ENCODE measurements at regions not wholly inside any gene's neighbourhood (a gene's known extent, or its start where the extent isn't known, plus 50 kb on each side); places are given as distances from the start of the nearest gene placed in this dataset.

DNA sequence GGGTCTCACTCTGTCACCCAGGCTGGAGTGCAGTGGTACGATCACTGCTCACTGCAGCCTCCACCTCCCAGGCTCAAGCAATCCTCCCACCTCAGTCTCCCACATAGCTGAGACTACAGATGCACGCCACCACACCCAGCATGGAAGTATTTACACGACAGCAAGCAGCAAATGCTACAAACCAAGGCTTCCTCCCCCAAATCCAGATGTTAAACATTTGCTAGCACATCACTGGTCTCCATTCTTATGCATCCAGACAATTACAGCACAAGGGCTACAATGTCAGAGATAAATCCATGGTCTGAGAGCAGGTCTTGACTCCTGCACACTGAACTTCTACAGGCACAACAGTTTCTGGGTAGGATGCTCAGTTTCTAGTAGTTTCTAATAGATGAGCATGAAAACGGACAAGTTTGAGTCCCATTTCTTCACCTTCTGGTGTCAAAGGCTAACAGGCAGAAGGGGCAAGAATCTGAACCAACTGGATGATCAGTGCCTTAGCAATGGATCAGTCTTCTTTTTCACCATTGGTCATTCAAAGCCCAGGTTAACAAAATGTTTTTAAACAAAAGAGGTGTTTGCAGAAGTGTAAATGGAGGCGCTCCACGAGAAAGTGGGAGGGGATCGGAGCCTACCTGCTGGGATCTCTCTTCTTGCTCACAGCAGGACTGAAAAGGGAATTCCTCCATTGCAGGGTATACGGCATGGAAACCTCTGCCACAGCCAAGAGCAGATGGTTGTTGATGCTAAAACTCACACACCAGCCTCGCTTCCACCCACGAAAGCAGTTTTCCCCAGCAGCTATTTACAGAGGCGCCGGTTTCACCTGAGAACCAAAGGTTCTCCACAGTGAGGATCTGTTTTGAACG is 135.0 kb upstream of the ARL4C start:
- DNase-seq: no peak

DNA sequence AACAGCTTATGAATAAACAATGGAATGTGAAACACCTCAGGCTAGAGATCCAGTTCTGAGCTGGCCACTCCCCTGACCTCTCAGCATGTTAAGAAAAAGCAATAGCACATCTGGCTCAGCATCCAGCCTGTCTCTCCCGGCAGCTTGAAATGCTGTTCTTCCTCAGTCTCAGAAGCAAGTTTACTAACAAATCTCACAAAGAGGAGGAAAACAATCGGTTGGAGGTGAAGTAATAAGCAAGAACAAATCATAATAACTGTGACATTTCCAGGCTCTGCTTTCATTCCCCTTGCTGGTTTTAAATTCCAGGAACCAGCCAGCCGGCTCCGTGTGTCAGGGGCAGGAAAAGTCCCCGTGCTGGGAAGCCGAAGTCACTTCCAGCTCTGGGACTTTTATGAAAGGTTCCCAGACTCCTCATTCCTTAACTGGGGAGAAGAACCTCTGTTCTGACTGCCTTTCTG is 133.9 kb upstream of the ARL4C start:
- no peak for DNase-seq

DNA sequence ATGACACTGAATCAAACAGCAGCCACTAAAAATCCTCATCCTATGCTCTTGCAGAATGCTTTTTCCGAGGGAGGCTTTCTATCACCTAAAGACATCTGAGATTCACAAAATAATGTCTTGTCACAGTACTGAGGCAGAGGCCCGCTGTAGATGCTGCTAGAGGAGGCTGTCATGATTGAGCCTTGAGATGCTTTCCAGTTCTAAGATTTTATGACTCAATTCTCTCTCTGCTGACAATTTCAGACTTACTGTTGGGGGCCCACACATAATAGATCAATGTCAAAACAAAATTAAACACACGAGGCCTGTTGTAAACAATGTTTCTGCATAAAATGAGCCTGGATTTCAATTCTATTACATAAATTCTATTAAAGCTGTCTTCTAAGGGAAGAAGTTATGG is 132.7 kb upstream of the ARL4C start:
- DNase-seq: no peak

DNA sequence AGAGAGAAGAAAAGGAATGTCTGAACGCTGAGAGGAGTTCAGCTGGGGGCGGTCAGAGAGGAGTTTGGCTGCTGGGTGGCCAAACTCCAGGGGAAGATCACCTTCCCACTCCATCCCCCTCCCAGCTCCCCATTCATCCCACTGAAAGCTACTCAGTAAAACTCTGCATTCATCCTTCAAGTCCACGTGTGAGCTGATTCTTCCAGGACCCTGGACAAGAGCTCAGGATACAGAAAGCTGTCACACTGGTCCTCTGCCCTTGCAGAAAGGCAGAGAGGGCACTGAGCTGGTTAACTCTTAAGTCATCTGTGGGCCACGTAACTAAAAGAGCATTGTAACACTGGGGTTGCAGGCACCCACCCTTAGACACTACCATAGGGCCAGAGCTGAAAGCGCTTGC is 132.1 kb upstream of the ARL4C start:
- no peak for DNase-seq

DNA sequence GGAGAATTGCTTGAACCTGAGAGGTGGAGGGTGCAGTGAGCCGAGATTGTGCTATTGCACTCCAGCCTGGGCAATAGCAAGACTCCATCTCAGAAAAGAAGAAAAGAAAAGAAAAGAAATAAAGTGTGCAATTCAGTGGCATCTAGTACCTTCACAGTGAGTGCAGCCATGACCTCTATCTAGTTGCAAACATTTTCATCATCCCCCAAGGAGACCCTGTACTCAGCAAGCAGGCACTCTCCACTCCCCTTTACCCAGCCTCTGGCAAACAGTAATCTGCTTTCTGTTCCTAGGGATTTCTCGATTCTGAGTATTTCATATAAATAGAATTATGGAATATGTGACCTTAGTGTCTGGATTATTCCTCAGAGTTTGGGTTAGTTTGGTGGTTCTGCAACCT is 130.4 kb upstream of the ARL4C start:
- no peak for DNase-seq

DNA sequence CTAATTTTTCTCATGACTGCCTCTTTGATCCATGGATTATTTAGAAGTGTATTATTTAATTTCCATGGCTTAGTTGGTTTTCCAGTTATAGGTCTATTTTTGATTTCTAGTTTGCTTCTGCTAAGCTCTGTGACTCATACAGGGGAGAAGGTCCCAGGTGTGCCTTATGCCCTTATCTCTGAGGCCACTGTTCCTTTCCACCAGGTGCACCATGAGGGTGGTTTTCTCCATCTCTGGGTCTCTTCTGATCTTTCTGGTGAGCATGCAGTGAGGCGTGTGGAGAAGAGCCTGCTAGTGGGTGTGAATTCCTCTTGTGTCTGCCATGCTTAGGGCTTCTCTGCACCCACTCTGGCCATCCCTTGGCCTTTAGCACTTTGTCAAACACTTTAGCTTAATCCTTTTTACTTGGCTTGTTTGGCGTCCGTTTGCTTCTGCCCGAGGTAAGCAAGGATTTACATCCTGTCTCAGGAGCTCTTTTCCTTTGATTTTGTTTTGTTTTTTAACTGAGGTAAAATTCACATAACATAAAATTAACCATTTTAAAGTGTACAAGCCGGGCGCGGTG is 129.8 kb upstream of the ARL4C start:
- DNase-seq: no peak

DNA sequence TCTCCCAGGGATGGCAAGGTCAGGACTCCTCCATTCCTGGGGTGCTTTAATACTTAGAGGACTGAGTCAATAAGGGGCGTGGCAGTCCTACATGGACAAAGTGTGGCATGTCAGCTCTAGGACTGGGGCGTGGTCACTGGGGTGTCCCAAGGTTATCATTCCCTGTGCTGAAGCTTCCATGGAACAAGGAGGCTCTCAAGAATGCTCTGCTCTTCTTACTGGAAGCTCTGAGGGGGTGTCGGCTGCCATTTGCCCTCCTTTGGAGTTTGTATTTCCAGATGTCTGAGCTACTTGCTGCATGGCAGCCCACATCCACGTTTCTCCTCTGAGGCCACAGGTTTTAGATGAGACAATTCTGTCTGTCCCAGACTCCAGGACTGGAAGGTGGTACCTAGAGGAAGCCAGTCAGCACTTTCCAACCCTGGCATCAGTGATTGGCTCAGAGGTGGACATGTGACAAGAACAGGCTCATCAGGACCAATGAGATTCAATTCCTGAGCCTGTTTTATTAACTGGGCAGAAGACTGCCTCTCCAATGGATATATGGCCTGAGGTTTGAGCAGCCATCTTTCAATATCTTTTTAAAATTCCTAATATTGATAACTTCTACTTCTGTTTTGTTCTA is 128.9 kb upstream of the ARL4C start:
- DNase-seq: no peak

DNA sequence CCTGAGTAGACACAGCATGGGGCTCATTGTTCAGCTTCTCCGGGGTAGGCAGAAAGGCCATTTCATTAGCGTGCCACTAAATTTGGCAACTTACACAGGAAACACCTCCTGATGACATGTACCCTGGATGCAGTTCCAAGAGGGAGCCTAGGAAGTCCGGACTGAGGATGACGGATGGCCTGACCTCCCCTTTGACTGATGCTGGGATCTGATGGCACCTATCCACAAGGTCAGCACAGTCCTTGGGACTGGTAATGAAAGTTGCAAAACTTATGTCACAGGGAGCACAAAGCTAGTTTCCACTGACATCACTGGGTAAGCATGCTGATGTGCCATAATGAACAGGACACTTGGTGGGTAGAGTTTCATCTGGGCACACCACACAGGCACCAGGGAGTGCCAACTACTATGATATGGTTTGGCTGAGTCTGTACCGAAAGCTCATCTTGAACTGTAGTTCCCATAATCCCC is 126.7 kb upstream of the ARL4C start:
- DNase-seq: no peak

DNA sequence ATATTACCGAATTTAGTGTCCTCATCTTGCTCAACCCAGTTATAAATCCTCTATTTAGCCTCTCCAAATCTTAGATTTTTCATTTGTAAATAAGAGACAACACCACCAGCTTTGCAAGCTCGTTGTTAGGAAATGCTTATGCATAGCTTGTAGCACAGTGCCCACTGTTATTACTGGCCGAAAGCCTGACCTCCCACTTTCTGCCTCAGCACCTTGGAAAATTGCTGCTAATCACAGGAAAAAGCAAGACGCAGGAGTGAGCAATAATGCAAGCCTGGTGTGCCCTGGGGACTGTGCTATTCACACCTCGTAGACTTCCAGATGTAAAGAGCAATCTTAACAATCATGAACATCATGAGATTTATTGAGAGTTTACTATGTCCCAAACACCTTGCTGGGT is 124.2 kb upstream of the ARL4C start:
- no peak for DNase-seq

DNA sequence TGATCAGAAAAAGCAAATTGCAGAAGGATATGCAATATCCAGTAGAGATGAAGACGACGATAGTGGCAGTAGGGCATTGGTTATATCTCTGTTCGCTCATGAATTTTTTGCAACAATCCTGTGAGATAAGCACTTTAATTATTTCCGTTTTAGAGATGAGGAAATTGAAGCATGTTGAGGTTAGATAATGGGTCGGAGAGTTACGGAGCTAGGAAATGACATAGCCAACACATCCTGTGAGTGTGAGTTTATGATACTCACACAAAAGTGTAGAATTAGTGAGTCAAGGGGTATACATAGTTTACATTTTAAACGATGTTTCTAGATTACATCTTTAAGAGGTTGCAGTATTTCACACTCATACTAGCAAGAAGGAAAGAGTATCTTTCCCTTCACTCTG is 123.1 kb upstream of the ARL4C start:
- no peak for DNase-seq

DNA sequence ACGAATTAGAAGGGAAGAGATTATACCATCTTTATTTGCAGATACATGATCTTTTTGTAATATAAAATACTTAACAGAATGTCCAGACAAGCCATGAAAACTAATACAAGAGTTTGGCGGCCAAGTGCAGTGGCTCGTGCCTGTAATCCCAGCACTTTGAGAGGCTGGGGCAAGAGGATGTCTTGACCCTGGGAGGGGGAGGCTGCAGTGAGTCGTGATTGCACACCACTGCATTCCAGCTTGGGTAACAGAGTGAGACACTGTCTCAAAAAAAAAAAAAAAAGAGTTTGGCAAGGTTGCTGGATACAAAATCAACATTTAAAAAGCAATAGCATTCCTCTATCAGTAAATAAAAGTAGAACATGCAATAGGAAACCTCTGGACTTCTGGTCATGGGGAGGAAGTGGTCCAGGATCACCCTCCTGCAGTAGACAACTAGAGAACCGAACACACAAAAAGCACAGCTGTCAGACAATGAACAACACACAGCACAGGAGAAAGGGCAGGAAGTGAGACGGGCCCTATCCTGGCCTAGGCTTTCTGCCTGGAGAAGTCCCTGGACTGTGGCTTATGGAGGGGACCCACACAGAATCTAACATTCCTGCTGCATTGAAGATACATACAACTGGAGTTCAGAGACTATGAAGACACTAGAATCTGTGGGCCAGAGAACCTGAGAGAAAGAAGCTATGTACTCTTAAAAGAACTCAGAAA is 118.9 kb upstream of the ARL4C start:
- no peak for DNase-seq

DNA sequence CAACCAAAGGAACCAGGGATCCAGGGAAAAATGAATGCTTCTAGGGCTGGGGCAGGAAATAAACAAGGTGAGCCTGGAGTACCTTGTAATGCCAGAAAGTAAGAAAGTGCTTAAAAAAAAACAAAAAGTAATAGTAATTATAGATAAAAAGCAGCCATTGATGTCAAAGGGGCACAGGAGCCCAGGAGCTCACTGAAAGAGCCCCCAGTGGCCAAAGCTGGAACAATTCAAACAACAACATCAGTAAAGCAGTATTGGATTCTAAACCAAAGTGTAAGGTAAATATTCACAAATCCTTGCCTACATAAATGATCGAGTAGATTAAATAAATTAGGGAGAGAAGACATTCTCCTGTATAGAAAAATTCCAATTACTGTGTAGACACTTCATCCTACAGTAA is 114.3 kb upstream of the ARL4C start:
- no peak for DNase-seq

DNA sequence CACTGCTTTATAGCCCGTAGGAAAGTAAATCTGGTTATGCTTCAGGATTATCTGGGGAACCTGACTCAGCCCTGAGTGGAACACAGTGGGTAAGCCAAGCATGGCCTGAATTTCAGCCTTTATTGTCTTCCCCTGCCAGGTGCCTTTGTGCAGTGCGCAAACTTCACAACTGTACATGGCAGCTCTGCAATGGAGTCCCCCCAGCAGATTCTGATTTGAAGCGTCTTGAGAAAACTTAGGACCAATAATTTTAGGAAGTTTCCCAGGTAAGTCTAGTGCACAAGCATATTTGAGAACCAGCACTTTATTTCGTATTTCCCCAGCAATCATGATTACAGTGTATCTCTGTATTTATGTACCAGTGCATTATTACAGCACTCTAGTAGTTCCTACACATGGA is 112.1 kb upstream of the ARL4C start:
- DNase-seq: no peak

DNA sequence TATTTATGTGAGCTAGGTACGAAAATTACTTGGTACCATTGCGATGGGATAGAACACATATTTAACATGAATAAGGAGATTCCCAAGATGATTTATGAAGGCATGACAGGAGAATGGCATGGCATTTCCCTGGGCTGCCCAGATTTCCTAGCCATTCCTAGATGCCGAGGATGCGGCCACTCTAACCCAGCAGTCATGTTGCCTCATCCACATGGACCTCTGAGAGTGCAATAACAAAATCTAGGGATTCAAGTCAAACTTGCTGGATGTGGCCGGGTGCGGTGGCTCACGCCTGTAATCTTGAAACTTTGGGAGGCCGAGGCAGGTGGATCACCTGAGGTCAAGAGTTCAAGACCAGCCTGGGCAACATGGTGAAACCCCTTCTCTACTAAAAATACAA is 110.8 kb upstream of the ARL4C start:
- DNase-seq: no peak

DNA sequence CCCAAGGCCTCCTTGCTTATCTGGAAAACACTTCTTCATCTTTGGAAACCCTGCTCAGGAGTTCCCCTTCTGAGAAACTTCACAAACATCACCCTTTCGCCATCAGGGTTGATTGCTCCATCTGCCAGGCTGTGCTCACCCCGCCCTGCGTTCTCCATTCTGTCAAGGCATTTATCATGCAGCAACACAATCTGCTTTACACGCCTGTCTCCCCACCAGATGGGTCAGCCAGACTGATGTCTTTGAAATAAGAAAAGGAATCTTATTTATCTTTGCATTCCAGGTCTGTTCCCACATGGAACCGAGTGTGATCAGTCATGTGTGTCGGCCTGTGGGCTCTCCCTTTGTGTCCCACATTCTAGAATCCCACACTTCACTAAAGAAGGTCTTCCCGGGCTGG is 110.0 kb upstream of the ARL4C start:
- DNase-seq: no peak

DNA sequence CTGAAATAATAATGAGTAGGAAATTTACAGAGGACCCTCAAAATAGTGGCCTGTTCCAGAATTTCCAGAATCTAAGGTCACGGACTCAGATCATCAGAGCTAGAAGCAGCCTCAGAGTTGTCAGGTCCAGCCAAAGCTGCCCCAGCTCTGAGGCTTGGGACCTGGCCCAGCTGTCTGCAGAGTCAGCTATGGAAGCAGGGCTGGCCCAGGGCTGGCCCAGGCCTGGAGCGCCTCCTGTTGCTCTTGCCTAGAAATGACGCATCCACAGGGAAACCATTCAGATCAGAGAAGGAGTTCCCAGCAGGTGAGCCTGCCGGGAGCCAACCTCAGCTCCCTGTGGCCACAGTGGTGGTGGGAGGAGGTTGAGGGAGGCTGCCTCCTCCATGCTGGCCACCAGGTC is 106.7 kb upstream of the ARL4C start:
- no peak for DNase-seq

DNA sequence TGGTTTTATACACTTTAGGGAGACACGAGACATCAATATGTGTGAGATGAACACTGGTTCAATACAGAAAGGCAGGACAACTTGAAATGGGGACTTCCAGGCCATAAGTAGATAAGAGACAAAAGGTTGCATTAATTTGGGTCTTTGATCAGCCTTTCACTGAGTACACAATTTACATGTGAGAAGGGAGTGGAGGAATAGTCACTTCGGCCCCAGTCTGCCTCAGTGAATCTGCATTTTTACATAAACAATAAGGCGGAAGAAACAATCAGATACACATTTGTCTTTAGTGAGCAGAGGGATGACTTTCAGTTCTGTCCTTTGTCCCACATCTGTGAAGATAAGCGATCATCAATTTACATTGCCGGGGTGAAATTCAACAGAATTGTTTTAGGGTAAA is 104.3 kb upstream of the ARL4C start:
- DNase-seq: no peak

DNA sequence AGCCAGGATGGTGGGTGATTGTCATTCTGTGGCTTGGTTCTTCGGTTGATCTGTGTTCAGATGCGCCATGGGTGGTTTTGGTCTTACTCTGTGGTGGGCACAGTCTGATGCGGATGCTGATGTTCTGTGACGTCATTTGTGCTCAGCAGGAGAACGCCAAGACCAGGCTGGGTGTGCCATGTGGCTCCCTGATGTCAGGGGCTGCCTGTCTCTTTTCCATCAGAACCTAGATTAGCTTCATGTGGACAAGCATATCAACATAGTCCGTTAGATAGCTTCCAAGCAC is 100.6 kb upstream of the ARL4C start:
- DNase-seq: no peak

DNA sequence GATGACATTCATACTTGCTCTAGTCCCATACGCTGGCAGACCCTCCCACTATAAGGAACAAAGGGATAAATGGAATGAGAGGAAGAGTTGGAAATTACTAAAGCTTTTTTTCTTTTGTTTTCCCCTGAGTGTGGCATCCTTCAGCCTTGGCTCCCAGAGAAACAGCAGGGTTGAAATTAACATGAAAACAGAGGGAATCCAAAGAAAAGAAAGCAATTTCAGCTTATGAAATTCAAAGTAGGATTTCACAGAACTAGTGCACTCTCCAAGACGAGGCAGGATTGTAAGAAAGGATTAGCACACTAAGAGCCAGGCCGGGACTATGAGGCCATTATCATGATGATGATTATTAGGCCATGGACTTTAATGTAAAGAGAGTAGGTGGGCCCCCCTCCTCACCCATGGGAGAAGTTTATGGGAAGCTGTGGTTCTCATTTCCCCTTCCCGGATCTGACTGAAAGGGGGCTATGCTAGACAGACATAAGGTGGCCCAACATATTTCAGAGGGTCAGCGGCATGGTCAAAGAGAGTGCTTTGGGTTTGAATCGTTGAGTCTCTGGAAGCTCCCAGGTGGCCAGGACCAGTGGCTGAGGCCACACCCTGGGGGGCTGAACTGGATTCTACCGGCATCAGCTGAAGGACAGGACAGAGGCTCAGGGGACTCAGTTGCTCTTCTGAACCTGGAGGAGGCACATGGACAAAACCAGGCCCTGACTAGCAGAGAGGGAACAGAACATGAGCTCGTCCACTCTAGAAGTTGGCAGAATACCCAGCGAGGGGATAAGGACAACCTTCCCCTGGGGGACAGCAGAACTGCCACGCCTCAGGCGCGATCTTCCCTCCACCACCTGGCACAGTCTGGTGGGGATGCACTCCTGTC is 100.1 kb upstream of the ARL4C start:
- DNase-seq: no peak

DNA sequence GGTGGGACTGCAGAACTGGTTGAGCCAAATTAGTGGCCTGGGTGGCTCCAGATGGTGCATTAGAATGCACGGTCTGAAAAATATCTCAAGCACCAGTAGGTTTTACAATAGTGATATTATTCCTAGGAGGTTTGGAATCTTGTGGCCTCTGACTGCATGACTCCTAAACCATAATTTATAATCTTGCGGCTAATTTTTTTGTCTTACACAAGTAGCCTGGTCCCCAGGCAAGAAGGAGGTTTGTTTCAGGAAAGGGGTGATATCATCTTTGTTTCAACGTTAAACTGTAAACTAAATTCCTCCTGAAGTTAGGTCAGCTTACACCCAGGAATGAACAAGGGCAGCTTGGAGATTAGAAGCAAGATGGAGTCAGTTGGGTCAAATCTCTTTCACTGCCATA is 98.9 kb upstream of the ARL4C start:
- no peak for DNase-seq

DNA sequence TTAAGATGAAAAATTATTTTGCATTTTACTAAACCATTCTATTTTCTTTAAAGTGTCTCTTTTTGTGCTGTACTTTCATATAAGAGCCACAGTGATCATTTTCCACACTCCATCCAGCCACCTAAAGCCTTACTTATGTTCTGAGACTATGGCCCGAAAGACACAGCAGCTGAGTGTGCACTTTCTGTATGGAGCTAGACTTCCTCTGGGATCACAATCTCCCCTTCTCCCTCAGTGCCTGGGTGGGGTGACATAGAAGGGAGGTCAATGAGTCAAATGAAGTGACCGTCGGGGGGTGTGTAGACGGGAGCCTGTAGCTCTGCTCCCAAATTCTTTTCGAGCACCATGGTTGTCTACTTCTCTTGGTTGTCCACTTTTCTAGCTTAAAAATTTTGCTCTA is 97.8 kb upstream of the ARL4C start:
- DNase-seq: no peak

DNA sequence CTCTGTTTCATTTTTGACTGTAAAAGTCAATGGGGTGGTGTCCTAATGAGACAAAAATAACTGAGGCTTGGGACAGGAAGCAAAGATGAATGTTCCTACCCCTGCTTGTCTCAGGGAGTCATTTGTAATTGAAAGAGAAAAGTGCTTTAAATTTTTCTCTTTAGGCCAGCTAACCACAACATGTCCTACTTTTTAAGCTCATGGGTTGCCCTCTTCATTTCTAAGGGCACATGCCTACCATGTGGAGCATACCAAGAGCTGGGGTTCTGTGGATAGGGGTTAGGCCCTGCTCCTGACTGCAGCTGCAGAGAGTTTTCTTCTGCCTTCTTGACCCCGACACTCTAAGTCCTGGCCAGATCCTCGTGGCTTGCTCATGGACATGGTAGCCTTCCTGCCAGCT is 96.8 kb upstream of the ARL4C start:
- no peak for DNase-seq

DNA sequence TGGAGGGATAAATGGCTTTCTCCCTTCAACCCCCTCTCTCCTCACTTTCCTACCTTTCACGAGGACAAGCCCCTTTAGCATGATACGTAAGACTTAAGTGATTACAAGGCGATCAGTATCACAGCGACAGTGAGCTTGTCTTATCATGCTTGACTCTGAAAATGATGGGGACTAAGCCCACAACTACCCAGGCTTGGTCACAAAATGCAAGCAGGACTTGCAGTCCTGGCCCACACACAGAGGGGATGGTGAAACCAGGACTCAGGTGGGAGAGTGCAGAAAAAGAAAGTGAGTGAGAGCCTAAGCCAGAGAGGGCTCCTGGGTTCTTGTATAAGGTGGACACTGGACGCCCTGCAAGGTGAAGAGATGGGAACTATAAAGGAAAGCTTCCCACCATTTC is 95.7 kb upstream of the ARL4C start:
- DNase-seq: no peak
